GM19467 (cell line): ENCODE measurements at regions not wholly inside any gene's neighbourhood (a gene's known extent, or its start where the extent isn't known, plus 50 kb on each side); places are given as distances from the start of the nearest gene placed in this dataset.
A peak's percentile ranks its signal among the peaks of the same experiment; 100 is the strongest.
"Not testable (repeated sequence)": the region's sequence is repeated elsewhere in the genome, so short reads cannot be mapped to it uniquely, and the experiment has no call there.

Experiments used
- ATAC-seq: cut with Tn5 transposase; IDR thresholded peaks from one replicate; pipeline ENCODE4 v1.9.1; 2021; ENCODE audit warnings: mild to moderate bottlenecking, moderate library complexity; ENCODE audit not compliant: unreplicated experiment

GRCh38 chr1:221867003-221867402 is 125.1 kb upstream of the DUSP10 start:
- no peak for ATAC-seq

- no peak for ATAC-seq
These were observed 123.9 kb upstream of the DUSP10 start for GRCh38 chr1:221865808-221866207.

- no peak for ATAC-seq
These were observed 121.7 kb upstream of the DUSP10 start for GRCh38 chr1:221863635-221864034.

GRCh38 chr1:221862971-221863370 is 121.1 kb upstream of the DUSP10 start:
- no peak for ATAC-seq

GRCh38 chr1:221858818-221859611 is 117.1 kb upstream of the DUSP10 start:
- ATAC-seq: no peak

- not testable (repeated sequence) for ATAC-seq
These were observed 115.2 kb upstream of the DUSP10 start for GRCh38 chr1:221857094-221857444.

GRCh38 chr1:221856228-221857093 is 114.6 kb upstream of the DUSP10 start:
- ATAC-seq: no peak

GRCh38 chr1:221855156-221855555 is 113.3 kb upstream of the DUSP10 start:
- ATAC-seq: no peak

GRCh38 chr1:221851336-221851735 is 109.4 kb upstream of the DUSP10 start:
- no peak for ATAC-seq

- no peak for ATAC-seq
These were observed 108.7 kb upstream of the DUSP10 start for GRCh38 chr1:221850470-221851187.

GRCh38 chr1:221849897-221850296 is 108.0 kb upstream of the DUSP10 start:
- ATAC-seq: no peak

GRCh38 chr1:221849110-221849509 is 107.2 kb upstream of the DUSP10 start:
- no peak for ATAC-seq

GRCh38 chr1:221847676-221848075 is 105.8 kb upstream of the DUSP10 start:
- ATAC-seq: no peak

GRCh38 chr1:221845650-221846371 is 103.9 kb upstream of the DUSP10 start:
- no peak for ATAC-seq

GRCh38 chr1:221841983-221842335 is 100.1 kb upstream of the DUSP10 start:
- no peak for ATAC-seq

GRCh38 chr1:221841251-221841982 is 99.5 kb upstream of the DUSP10 start:
- ATAC-seq: no peak

GRCh38 chr1:221840511-221841243 is 98.8 kb upstream of the DUSP10 start:
- peak; percentile 32 for ATAC-seq

- peak; percentile 88 for ATAC-seq
These were observed 98.0 kb upstream of the DUSP10 start for GRCh38 chr1:221839782-221840395.

GRCh38 chr1:221839321-221839720 is 97.4 kb upstream of the DUSP10 start:
- peak; percentile 4 for ATAC-seq
